GM18511 (cell line): ENCODE measurements at regions not wholly inside any gene's neighbourhood (a gene's known extent, or its start where the extent isn't known, plus 50 kb on each side); places are given as distances from the start of the nearest gene placed in this dataset.
"Not testable (repeated sequence)": the region's sequence is repeated elsewhere in the genome, so short reads cannot be mapped to it uniquely, and the experiment has no call there.

Experiments used
- ATAC-seq: cut with Tn5 transposase; IDR thresholded peaks from one replicate; pipeline ENCODE4 v1.9.1; 2021; ENCODE audit warnings: mild to moderate bottlenecking, moderate library complexity; ENCODE audit not compliant: unreplicated experiment

DNA sequence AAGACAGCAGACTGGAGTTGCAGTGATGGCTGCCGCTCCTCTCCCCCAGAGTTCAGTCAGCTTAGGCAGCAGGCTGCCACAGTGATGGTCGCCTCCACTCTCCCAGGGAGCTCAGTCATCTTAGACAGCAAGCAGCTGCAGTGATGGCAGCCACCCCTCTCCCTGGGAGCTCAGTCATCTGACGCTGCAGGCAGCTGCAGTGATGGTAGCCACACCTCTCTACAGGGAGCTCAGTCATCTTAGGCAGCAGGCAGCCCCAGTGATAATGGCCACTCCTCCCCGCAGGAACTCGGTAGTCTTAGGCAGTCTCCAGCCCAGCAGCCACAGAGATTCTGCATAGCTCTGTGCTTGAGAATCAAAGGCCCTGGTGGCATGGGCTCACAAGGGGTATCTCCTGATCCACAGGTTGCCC is 582.7 kb downstream of the DTWD2 start:
- ATAC-seq, result no peak

- ATAC-seq, result no peak
Measured at GRCh38 chr5:118397236-118397635, 591.1 kb downstream of the DTWD2 start.

GRCh38 chr5:118392491-118392890 is 595.9 kb downstream of the DTWD2 start:
- no peak for ATAC-seq

DNA sequence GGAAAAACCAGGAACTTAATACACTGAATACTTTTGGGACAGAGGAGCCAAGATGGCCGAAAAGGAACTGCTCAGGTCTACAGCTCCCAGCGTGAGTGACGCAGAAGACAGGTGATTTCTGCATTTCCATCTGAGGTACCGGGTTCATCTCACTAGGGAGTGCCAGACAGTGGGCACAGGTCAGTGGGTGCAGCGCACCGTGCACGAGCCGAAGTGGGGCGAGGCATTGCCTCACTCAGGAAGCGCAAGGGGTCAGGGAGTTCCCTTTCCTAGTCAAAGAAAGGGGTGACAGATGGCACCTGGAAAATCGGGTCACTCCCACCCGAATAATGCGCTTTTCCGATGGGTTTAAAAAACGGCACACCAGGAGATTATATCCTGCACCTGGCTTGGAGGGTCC is 605.4 kb downstream of the DTWD2 start:
- ATAC-seq, result not testable (repeated sequence)

GRCh38 chr5:118379470-118379869 is 608.9 kb downstream of the DTWD2 start:
- no peak for ATAC-seq

DNA sequence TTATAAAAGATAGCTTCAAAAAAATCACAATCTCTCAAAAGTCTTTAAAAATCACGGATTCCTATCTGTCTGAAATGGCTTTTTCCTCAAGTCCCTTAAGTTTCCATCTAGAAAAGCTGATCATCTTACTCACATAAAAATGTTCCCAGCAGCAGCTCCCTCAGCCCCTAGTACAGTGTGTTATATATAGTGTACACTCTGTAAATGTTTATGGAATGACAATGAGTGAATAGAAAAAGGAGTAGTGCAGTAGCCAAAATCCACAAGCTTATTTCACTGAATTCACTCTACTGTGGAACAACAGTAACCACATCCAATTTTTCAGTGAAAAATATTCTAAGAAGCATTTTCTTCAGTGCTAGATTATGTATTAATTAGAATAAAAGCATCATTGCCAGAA is 609.4 kb downstream of the DTWD2 start:
- no peak for ATAC-seq

DNA sequence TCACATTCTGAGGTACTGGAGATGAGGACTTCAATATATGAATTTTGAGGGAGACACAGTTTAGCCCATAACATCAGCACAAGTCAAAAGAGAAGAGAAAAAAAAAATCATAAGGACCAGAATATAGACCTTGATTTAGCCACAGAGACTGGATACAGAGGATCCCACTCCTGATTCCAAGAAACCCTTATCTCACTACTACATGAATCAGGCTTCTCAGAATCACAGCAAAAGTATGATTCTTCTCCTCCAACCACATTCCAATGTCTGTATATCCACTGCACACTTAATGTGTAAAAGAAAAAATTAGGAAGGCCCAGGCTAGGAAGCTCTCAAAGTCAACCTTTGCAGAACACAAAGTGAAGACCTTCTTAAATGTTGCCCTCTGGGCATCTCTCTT is 610.9 kb downstream of the DTWD2 start:
- no peak for ATAC-seq

GRCh38 chr5:118371973-118372831 is 616.1 kb downstream of the DTWD2 start:
- no peak for ATAC-seq

GRCh38 chr5:118366429-118366828 is 621.9 kb downstream of the DTWD2 start:
- no peak for ATAC-seq

DNA sequence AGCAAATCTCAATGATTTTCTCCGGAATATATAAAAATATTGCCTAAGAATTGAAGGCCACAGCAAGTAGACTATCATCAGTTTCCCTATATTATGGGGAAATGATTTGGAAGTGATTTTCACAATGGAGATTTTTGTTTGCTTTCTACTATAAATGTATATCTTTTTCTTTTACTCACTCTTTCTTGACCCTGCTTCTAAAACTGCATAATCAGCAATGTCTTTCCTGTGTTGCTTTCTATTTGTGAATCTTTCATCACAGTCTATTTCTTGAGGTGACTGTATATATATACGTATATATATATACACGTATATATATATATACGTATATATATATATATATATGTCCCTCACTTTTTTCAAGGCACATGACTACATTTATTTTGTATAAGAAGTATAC is 622.6 kb downstream of the DTWD2 start:
- no peak for ATAC-seq

DNA sequence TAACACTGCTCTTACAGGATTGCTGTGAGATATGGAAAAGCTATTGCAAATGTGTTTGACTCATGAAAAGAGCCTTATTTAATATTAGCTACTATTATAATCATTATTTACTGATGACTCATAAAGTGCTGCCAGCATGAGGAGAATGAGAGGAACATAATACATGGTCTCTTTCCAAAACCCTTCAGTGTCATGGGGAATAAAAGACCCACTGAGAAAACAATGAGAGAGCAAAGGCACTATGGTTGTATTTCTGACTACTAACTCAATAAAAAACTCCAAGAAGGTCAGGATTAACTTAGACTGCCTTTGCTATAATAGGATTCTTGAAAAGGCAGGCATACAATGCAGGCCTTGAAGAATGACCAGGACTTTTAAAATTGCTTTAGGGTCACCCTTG is 633.5 kb downstream of the DTWD2 start:
- no peak for ATAC-seq

GRCh38 chr5:118353970-118354369 is 634.4 kb downstream of the DTWD2 start:
- ATAC-seq, result no peak

DNA sequence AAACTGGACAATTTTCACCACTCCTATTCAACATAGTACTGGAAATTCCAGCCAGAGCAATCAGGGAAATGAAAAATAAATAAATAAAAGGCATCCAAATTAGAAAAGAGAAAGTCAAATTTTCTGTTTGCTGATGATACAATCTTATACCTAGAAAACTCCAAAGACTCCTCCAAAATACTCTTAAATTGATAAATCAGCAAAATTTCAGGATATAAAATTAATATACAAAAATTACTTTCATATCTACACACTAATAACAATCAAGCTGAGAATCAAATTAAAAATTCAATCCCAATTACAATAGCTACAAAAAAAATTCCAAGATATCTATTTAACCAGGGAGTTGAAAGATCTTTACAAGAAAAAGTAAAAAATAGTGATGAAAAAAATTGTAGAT is 651.9 kb downstream of the DTWD2 start:
- ATAC-seq, result no peak

DNA sequence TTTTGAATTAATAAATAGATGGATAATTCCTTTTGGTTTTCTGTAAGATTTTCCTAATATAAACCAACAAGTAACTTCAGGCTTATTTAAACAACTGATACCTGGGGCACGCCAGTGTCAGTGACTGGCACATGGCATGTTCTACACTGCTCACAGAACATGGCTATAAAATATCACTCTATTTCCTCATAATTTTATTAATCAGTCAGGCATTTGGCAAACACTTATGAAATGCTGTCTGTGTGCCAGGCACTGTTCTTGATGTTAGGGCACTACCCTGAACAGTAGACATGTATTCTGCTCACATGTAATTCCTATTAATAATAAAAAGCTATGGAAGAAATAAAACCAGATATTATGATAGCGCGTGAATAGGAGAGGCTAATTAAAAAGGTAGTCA is 661.0 kb downstream of the DTWD2 start:
- no peak for ATAC-seq

DNA sequence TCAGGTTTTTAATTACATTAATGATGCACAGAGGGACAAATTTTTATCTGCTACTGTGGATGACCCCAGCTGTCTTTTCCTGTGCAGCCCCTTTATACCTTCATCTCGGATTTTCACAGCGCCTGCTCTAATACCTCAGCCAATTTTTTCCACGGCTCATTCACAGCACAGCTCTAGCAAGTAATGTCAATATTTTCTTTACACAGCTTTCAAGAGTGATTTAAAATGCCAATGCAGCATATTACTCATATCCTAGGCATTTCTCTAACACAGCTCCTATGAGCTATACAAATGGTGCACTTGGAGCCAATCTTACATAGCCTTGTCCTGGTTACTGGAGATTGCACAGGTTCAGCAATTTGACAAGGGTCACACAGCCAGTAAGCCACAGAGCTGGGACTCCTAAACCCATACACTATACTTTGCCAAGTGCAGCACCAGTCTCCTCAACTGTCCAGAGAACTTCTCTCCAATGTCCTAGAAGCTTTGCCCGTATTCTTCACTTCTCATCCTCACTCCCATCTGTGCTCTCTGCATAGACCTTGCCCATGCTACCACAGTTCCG is 661.8 kb downstream of the DTWD2 start:
- ATAC-seq, result no peak

GRCh38 chr5:118325931-118326330 is 662.4 kb downstream of the DTWD2 start:
- ATAC-seq, result no peak

GRCh38 chr5:118323723-118324122 is 664.6 kb downstream of the DTWD2 start:
- not testable (repeated sequence) for ATAC-seq

- no peak for ATAC-seq
Measured at GRCh38 chr5:118321081-118321480, 667.3 kb downstream of the DTWD2 start.

DNA sequence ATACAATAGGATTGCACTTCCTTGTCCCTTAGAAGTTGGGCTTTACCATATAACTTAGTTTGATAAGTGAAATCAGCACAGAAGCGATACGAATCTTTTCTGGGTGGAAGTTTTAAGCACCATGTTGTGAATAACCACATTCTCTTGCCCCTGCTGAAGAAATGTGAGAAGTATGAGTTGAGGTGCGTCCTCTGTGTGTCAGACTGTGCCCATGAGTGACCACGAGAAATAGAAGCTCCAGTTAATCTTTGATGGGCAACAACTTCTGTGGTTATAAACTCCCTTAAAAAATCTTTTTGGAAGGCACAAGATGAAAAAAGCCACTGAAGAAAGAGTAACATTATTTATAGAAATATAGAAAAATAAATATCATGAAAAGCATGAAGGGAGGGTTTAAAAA is 668.2 kb downstream of the DTWD2 start:
- ATAC-seq, result no peak

GRCh38 chr5:118314931-118315330 is 673.4 kb downstream of the DTWD2 start:
- ATAC-seq, result no peak

DNA sequence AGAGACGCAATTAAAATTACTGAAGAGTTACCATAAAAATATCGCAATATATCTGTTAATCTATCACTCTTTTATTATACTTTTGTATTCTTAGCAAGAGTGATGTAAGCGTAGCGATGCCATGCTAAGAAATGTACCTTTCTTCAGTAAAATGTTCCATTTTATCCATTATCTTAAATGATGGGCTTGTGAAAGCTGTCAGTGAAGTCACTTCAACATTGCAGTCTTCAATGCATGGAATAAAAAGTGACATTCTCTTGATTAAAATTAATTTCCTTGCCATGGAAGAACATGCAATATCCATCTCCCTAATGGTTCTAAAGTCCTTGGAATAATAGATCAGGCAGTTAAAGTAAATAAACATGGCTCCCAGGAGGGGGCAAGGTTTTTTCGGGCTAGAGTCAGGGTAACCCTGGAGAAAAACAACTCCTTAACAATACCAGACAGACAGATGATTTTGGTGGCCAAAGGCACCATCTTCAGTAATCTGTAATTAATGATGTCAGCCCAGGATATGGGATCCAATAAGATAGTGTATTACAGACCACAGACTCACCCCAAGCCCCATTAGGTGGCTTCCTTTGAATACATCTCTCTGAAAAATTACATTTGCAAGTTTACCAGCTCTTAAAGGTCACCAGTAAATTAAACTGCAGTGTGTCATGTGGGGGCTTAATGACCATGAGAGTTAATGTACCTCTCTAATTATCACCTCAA is 677.1 kb downstream of the DTWD2 start:
- ATAC-seq, result no peak

- no peak for ATAC-seq
Measured at GRCh38 chr5:118310401-118310800, 677.9 kb downstream of the DTWD2 start.
